Activated CD8-positive, alpha-beta memory T cell treated with anti-CD3 and anti-CD28 coated beads, Interleukin-2, amount 50 U/mL, for 24 hours (primary cell): ENCODE measurements at regions not wholly inside any gene's neighbourhood (a gene's known extent, or its start where the extent isn't known, plus 50 kb on each side); places are given as distances from the start of the nearest gene placed in this dataset.
"Not testable (repeated sequence)": the region's sequence is repeated elsewhere in the genome, so short reads cannot be mapped to it uniquely, and the experiment has no call there.

Experiments used
- DNase-seq: peaks from one replicate; pipeline ENCODE4 v3.0.0-alpha.2; 2020; ENCODE audit errors: extremely low read depth

- no peak for DNase-seq
These were observed 94.3 kb downstream of the OAT start for GRCh38 chr10:124324451-124324850.

GRCh38 chr10:124323806-124324205 lies 94.9 kb downstream of the OAT start:
- DNase-seq: no peak

- no peak for DNase-seq
These were observed 95.5 kb downstream of the OAT start for GRCh38 chr10:124323111-124323725.

GRCh38 chr10:124322191-124322980 lies 96.3 kb downstream of the OAT start:
- DNase-seq: no peak

- no peak for DNase-seq
These were observed 97.2 kb downstream of the OAT start for GRCh38 chr10:124321433-124322089.

GRCh38 chr10:124320778-124321432 lies 97.8 kb downstream of the OAT start:
- no peak for DNase-seq

- no peak for DNase-seq
These were observed 98.8 kb downstream of the OAT start for GRCh38 chr10:124319926-124320391.

- not testable (repeated sequence) for DNase-seq
These were observed 99.2 kb downstream of the OAT start for GRCh38 chr10:124319520-124319919.

GRCh38 chr10:124318811-124319210 lies 99.9 kb downstream of the OAT start:
- no peak for DNase-seq

GRCh38 chr10:124318076-124318475 lies 100.6 kb downstream of the OAT start:
- DNase-seq: no peak

- no peak for DNase-seq
These were observed 102.4 kb downstream of the OAT start for GRCh38 chr10:124316326-124316725.

GRCh38 chr10:124315591-124316270 lies 103.0 kb downstream of the OAT start:
- DNase-seq: no peak

- DNase-seq: no peak
These were observed 105.3 kb downstream of the OAT start for GRCh38 chr10:124313374-124313773.

GRCh38 chr10:124308811-124309210 lies 109.9 kb downstream of the OAT start:
- no peak for DNase-seq

GRCh38 chr10:124308056-124308645 lies 110.6 kb downstream of the OAT start:
- DNase-seq: no peak

- no peak for DNase-seq
These were observed 111.1 kb downstream of the OAT start for GRCh38 chr10:124307591-124307990.

GRCh38 chr10:124306922-124307371 lies 111.8 kb downstream of the OAT start:
- DNase-seq: no peak

GRCh38 chr10:124306520-124306919 lies 112.2 kb downstream of the OAT start:
- DNase-seq: no peak

- DNase-seq: no peak
These were observed 112.7 kb downstream of the OAT start for GRCh38 chr10:124305984-124306383.

- DNase-seq: no peak
These were observed 113.6 kb downstream of the OAT start for GRCh38 chr10:124305131-124305530.
